ENCODE measurements at regions not wholly inside any gene's neighbourhood (a gene's known extent, or its start where the extent isn't known, plus 50 kb on each side); places are given as distances from the start of the nearest gene placed in this dataset.

GRCh38 chr16:64740261-64740660 lies 381.6 kb downstream of the CDH11 start:
- H3K4me3 ChIP-seq (ENCODE audit: low read depth, low read length): no peak overlapping the region
- TF ChIP-seq, protein P1, sequence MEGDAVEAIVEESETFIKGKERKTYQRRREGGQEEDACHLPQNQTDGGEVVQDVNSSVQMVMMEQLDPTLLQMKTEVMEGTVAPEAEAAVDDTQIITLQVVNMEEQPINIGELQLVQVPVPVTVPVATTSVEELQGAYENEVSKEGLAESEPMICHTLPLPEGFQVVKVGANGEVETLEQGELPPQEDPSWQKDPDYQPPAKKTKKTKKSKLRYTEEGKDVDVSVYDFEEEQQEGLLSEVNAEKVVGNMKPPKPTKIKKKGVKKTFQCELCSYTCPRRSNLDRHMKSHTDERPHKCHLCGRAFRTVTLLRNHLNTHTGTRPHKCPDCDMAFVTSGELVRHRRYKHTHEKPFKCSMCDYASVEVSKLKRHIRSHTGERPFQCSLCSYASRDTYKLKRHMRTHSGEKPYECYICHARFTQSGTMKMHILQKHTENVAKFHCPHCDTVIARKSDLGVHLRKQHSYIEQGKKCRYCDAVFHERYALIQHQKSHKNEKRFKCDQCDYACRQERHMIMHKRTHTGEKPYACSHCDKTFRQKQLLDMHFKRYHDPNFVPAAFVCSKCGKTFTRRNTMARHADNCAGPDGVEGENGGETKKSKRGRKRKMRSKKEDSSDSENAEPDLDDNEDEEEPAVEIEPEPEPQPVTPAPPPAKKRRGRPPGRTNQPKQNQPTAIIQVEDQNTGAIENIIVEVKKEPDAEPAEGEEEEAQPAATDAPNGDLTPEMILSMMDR (IDR thresholded peaks at IDR 0.05; ENCODE audit: low read depth, low read length, missing control alignments): no peak
- DNase-seq (ENCODE audit: low read depth): no peak

DNA sequence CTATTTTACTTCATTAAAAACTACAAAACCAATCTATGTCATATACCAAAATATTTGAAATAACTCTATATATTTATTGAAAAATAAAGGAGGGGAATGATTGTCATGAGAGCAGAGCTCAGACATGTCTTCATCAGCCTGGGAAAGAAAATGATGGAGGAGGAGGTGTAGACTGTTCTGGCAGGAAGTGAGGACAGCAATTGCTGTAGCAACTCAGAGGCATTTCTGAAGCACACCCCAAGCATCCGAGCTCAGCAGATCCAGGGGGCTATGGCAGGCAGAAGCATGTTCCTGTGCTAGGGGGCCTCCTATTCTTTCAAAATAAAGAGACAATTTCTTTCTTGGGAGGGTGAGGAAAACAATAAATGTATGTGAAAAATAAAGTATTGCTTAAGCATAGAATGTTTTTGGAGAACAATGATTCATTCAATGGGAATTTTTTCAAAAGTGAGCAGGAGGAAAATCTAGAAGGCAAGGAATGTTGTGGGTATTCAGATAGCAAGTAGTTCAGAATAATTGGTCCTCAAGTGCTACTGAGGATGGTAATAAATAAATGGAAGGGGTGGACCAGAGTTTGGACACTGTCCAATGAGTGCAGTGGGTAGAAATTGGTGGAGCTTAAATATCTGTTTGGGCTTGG lies 383.4 kb downstream of the CDH11 start:
- TF ChIP-seq, protein P1 (IDR thresholded peaks at IDR 0.05; ENCODE audit: low read depth, low read length, missing control alignments): no peak
- no peak overlapping the region for H3K4me3 ChIP-seq (ENCODE audit: low read depth, low read length)
- DNase-seq (ENCODE audit: low read depth): no peak

- no peak for DNase-seq (ENCODE audit: low read depth)
- no peak overlapping the region for H3K4me3 ChIP-seq (ENCODE audit: low read depth, low read length)
- TF ChIP-seq, protein P1 (IDR thresholded peaks at IDR 0.05; ENCODE audit: low read depth, low read length, missing control alignments): no peak
These were observed 385.0 kb downstream of the CDH11 start for GRCh38 chr16:64736857-64737256.

- no peak for DNase-seq (ENCODE audit: low read depth)
- H3K4me3 ChIP-seq (ENCODE audit: low read depth, low read length): no peak overlapping the region
- TF ChIP-seq, protein P1 (IDR thresholded peaks at IDR 0.05; ENCODE audit: low read depth, low read length, missing control alignments): no peak
These were observed 390.0 kb downstream of the CDH11 start for GRCh38 chr16:64731891-64732290.

- TF ChIP-seq, protein P1 (IDR thresholded peaks at IDR 0.05; ENCODE audit: low read depth, low read length, missing control alignments): no peak
- H3K4me3 ChIP-seq (ENCODE audit: low read depth, low read length): no peak overlapping the region
- DNase-seq (ENCODE audit: low read depth): no peak
These were observed 391.6 kb downstream of the CDH11 start for GRCh38 chr16:64730261-64730660.

DNA sequence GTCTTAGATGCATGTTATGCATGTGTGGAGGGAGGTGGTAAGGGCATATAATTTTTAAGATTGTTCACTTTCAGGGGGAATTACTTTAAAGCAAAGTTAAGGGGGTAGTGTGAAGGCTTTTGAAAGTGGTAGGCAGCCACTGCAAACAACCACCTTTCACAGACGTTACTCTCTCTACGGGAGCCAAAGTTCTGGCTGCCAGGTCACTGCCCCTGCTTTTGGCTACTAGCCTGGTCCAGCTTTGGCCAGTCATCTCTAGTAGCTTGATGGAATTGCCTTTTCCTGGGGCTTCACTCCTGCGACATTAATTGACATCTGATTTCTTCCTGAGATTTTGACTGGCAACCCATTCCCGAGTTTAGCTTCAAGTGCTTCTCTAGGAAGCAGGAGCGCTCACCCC lies 397.5 kb downstream of the CDH11 start:
- TF ChIP-seq, protein P1 (IDR thresholded peaks at IDR 0.05; ENCODE audit: low read depth, low read length, missing control alignments): no peak
- no peak overlapping the region for H3K4me3 ChIP-seq (ENCODE audit: low read depth, low read length)
- DNase-seq (ENCODE audit: low read depth): no peak

DNA sequence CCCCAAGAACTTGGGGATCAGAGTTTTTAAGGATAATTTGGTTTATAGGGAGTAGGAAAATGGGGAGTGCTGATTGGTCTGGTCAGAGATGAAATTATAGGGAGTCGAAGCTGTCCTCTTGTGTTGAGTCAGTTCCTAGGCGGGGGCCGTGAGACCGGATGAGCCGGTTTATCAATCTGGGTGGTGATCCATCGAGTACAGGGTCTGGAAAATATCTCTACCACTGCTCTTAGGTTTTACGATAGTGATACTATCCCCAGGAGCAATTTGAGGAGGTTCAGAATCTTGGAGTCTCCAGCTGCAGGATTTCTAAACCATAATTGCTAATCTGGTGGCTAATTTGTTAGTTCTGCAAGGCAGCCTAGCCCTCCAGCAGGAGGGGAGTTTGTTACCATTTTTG lies 403.4 kb downstream of the CDH11 start:
- no peak for DNase-seq (ENCODE audit: low read depth)
- H3K4me3 ChIP-seq (ENCODE audit: low read depth, low read length): no peak overlapping the region
- TF ChIP-seq, protein P1 (IDR thresholded peaks at IDR 0.05; ENCODE audit: low read depth, low read length, missing control alignments): no peak

Data from GM12864 (cell line).